ENCODE measurements at regions not wholly inside any gene's neighbourhood (a gene's known extent, or its start where the extent isn't known, plus 50 kb on each side); places are given as distances from the start of the nearest gene placed in this dataset.
A peak's percentile ranks its signal among the peaks of the same experiment; 100 is the strongest.

DNA sequence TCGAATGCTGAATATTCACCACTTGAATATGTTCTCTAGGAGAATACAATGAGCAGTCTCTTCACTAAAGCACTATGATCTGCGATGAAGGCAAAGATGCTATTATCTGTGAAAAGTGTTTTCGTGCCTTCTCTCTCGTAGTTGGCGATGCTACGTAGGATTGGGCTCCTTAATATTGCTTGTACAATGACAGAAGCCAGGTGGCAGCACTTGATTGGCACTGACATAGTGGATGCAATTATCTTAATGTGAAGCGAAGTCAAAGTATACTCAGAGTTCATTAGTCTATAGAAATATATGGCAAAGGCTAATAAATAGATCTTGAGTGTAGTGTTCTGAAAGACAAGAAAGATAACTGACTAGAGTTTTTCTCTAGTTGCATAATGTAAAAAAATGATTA is 1135.7 kb upstream of the AGA start:
- DNase-seq (ENCODE audit: low spot score): peak; percentile 3

DNA sequence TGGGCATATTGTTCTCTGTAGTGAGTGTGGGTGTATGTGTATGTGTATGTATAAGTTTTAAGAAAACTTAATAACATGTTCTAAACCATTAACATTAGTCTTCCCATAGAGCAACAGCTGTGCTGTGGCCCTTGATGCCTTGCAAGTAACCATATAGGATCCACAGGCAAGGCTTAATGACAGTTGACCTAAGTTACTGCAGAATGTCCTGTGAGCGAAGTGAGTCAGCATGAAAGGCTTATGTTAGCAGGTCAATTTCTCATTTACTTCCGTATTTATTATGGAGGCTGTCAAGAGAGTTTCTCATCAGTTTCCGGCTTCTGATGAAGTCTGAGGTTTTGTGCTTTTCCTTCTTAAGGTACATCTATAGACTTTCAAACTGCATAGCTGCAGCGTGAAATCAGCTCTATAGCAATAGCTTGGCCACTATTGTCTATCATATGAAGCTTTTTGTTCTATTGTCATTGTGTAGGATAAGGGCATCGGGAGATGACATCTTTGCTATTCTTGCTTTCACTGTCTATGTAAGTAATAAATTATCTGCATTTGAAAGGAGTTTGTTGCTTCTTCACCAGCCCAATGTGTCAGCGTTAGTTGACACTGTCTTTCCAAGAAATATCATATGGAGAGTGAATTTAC is 1153.4 kb upstream of the AGA start:
- DNase-seq (ENCODE audit: low spot score): no peak

DNA sequence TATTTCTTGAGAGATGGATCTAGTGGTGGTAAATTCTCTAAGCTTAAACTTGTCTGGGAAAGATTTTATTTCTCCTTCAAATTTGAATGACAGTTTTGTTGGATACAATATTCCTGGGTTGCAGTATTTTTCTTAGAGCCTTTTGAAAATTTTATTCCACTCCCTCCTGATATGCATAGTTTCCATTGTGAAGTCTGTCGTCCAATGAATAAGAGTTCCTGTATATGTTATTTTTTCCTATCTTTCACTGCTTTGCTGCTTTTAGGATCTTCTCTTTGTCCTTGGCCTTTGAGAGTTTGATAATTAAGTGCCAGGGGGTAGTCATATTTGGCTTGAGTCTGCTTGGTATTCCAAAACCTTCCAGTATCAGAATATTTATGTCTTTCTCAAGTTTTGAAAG is 1156.4 kb upstream of the AGA start:
- DNase-seq (ENCODE audit: low spot score): no peak

GRCh38 chr4:178599521-178599920 is 1157.3 kb upstream of the AGA start:
- no peak for DNase-seq (ENCODE audit: low spot score)

- no peak for DNase-seq (ENCODE audit: low spot score)
Measured at GRCh38 chr4:178602833-178603232, 1160.6 kb upstream of the AGA start.

- DNase-seq (ENCODE audit: low spot score): no peak
Measured at GRCh38 chr4:178611062-178611461, 1168.8 kb upstream of the AGA start.

- no peak for DNase-seq (ENCODE audit: low spot score)
Measured at GRCh38 chr4:178612733-178613132, 1170.5 kb upstream of the AGA start.

DNA sequence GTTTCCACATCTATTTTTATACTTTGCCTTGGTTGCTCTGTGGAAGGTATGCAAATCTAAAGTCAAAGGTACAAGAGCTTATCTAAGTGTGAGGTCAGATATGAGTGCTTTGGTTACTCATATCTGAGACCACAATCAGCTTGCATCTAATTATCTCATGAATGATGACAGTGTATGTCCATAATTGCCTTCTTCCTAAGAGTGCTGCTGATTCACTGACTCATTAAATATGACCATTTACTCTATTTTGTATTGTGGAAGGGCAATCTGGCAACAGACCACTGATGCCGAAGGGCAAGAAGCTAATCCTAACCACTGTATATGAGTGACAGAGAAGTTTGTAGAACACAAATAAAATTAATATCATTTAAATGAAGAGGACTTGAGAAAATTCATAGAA is 1190.2 kb upstream of the AGA start:
- DNase-seq (ENCODE audit: low spot score): no peak

DNA sequence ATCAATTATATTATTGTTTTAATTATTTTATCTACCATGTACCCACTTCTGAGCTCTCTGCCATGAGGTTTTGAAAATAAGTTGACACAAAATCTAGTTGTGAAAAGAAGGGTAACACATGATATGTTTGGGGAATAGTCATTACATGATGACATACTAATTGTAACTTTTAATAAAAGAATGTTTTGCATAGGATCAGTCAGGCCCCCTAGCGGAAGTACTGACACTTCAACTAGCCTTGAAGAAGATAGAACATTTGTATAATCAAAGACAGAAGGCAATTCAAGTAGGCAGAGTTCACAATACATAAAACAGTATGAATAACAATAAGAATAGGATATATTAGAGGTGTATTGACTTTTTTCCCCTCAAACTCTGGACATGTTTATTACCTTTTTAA is 1191.0 kb upstream of the AGA start:
- no peak for DNase-seq (ENCODE audit: low spot score)

DNA sequence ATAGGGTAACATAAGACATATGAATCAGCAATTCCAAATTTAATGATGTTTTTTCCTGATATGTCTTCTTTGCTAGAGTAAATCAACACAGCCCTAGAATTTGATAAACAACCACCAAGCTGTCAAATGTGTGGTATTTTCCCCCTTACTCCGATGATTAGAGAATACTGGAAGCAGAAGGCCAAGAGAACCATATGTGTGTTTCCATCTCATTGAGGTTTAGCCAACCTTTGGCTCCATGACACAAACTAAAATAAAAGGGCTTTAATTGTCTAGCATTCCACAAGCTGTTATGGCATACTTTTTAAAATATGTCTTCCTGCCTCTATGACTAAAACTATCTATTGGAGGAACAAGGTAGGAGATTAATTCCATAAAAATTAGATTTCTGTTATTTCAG is 1222.4 kb upstream of the AGA start:
- peak; percentile 77 for DNase-seq (ENCODE audit: low spot score)

- DNase-seq (ENCODE audit: low spot score): no peak
Measured at GRCh38 chr4:178665916-178666315, 1223.7 kb upstream of the AGA start.

DNA sequence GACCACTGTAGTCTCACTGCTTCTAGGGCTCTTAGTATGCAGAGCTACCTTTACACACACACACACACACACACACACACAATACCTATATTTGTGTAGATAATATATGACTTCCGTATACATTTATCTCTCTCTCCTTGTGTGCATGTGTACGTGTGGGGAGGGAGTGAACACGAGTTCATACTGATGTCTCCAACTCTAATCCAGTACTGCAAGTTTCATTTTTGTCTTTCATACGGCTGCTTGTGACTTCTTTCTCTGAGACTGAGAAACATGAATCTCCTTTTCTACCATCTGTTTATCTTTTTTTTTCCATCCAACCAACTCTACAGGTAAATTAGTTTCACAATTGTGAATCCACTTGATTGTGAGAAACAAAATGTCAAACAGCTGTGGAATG is 1229.5 kb upstream of the AGA start:
- no peak for DNase-seq (ENCODE audit: low spot score)

GRCh38 chr4:178672512-178672911 is 1230.3 kb upstream of the AGA start:
- no peak for DNase-seq (ENCODE audit: low spot score)

- DNase-seq (ENCODE audit: low spot score): no peak
Measured at GRCh38 chr4:178681871-178682270, 1239.6 kb upstream of the AGA start.

DNA sequence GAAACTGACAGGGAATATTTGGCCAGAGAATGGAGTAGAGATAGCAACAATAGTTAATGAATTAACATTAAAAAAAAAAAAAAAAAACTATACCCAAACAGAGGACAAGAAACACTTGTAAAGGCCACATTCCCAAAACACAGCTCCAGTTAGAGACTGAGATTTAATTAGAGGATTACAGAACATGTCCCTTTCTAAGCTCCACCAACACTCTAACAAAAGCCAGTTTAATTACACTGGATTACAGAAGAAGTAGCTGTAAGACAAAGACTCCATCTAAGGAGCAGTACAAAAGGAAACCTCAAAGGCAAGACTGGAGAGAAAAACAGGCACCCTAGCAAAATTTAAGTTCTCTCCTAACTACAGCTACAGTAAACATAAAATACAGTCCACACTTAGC is 1247.7 kb upstream of the AGA start:
- no peak for DNase-seq (ENCODE audit: low spot score)

GRCh38 chr4:178693816-178694215 is 1251.6 kb upstream of the AGA start:
- DNase-seq (ENCODE audit: low spot score): no peak

DNA sequence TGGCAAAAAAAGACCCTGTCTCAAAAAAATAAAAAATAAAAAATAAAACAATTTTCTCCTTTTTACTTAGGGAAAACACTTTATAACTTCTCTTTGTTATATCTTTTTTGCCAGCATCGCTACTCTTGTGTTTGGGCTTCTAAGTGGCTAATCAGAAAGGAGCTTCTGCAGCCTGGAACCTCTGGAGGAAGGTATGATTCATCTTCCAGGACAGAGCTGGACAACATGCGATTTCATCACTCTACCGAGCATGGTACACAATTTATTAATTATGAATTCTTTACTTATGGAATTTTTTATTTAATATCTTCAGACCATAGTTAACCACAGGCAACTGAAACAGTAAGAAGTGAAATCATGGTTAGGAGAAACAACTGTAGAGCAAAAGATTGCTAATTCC is 1254.3 kb upstream of the AGA start:
- DNase-seq (ENCODE audit: low spot score): no peak

- no peak for DNase-seq (ENCODE audit: low spot score)
Measured at GRCh38 chr4:178712486-178712885, 1270.2 kb upstream of the AGA start.

DNA sequence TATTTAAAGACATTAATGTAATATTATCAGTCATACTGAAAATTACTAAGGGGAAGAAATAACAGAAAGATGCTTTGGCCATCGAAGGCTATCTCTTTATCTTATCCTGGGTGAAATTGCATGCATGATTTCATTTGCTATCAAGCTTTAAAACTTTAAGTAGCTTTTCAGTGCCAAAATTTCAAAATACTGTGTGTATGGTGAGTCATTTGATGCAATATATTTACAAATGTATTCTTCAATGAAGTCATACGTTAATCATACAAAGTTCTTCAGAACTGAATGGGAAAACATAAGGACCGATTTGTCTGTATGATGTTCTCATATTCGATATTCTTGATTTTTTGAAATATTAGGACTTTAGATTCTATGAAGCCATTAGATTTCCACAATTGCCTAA is 1295.8 kb upstream of the AGA start:
- no peak for DNase-seq (ENCODE audit: low spot score)

DNA sequence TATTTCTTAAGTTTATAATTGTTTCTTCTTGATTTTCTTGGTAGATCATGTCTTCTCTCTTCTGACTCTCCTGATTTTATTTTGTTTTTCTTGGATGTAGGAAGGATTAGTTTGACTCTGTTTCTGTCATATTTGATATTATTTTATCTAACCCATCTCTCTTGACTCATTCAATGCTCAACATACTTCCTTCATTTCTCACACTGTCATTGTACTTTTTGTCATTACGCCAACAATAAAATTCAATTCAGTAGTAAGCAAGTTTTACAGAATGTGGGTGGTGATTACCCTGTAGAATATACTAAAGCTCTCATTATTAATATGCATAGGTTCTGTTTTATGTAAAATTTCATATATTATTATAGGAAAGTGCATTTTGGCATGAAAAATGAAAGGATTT is 1303.0 kb upstream of the AGA start:
- no peak for DNase-seq (ENCODE audit: low spot score)

DNA sequence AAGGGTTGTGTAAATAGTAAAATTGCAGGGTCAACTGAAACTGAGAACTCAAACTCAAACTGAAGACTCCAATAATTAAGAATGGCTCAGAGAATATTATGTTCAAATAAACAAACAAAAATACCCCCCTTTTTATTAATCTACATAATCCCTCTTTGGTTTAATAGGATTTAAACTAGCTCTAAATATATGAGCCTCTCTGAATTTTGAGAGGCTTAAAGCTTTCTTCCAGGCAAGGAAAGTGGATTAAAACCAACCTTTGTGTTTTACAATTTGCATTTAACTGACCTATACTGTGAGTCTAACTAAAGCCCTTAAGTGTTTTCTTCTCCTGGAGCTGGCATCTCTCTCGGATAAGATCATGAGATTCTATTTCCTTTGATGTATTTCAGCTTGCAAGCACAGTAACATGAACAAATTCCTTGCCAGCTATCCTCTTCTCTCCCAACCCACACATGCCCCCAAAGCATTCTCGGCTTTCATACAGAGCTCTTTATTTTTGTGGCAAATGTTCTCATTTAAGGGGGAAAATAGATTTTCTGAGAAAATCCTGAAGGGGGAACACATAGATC is 1310.8 kb upstream of the AGA start:
- peak; percentile 3 for DNase-seq (ENCODE audit: low spot score)

- no peak for DNase-seq (ENCODE audit: low spot score)
Measured at GRCh38 chr4:178778496-178778895, 1336.3 kb upstream of the AGA start.

- no peak for DNase-seq (ENCODE audit: low spot score)
Measured at GRCh38 chr4:178781779-178782178, 1339.5 kb upstream of the AGA start.

- DNase-seq (ENCODE audit: low spot score): peak; percentile 42
Measured at GRCh38 chr4:178784491-178784890, 1342.3 kb upstream of the AGA start.
